BLaER1 (cell line): ENCODE measurements at regions not wholly inside any gene's neighbourhood (a gene's known extent, or its start where the extent isn't known, plus 50 kb on each side); places are given as distances from the start of the nearest gene placed in this dataset.

Source experiments
- H3K27ac ChIP-seq: shearing (Covaris generic); formaldehyde crosslinking; 2 replicates; pipeline ENCODE4 v1.8.1; 2022
- H3K27me3 ChIP-seq: shearing (Covaris generic); formaldehyde crosslinking; 2 replicates; pipeline ENCODE4 v1.8.1; 2022
- H3K36me3 ChIP-seq: shearing (Covaris generic); formaldehyde crosslinking; 2 replicates; pipeline ENCODE4 v1.8.1; 2022
- H3K4me1 ChIP-seq: shearing (Covaris generic); formaldehyde crosslinking; 2 replicates; pipeline ENCODE4 v1.8.1; 2022
- H3K4me2 ChIP-seq: shearing (Covaris generic); formaldehyde crosslinking; 2 replicates; pipeline ENCODE4 v1.8.1; 2022
- H3K4me3 ChIP-seq: shearing (Covaris generic); formaldehyde crosslinking; 2 replicates; pipeline ENCODE4 v1.8.1; 2022
- H3K9ac ChIP-seq: shearing (Covaris generic); formaldehyde crosslinking; 2 replicates; pipeline ENCODE4 v1.8.1; 2022
- H3K9me3 ChIP-seq: shearing (Covaris generic); formaldehyde crosslinking; 2 replicates; pipeline ENCODE4 v1.8.1; 2022
- H4K20me1 ChIP-seq: shearing (Covaris generic); formaldehyde crosslinking; 2 replicates; pipeline ENCODE4 v1.8.1; 2022
- Cebpa-rat ChIP-seq: shearing (Covaris generic); IDR thresholded peaks from 2 replicates; pipeline ENCODE4 v1.8.1; 2022

GRCh38 chr12:64955746-64956145 lies 131.3 kb downstream of the TBC1D30 start:
- no peaks in the 10 kb centered on the region for H3K9me3 ChIP-seq
- no peaks in the 10 kb centered on the region for H4K20me1 ChIP-seq
- H3K4me2 ChIP-seq: no peak overlapping the region
- H3K36me3 ChIP-seq: no peaks in the 10 kb centered on the region
- no peak for TF ChIP-seq Cebpa-rat
- no peaks in the 10 kb centered on the region for H3K27me3 ChIP-seq
- H3K4me3 ChIP-seq: no peak overlapping the region
- peaks cover 20% of the 10 kb centered on the region for H3K4me1 ChIP-seq
- no peak overlapping the region for H3K27ac ChIP-seq
- no peak overlapping the region for H3K9ac ChIP-seq

- Histone ChIP-seq H3K36me3 (no peaks in the 10 kb centered on the region), H3K9ac (no peak overlapping the region), H3K27ac (no peak overlapping the region), H4K20me1 (no peaks in the 10 kb centered on the region), H3K4me2 (no peak overlapping the region), H3K4me3 (no peak overlapping the region), H3K27me3 (no peaks in the 10 kb centered on the region), H3K9me3 (peaks cover 19% of the 10 kb centered on the region), H3K4me1 (peaks cover 8% of the 10 kb centered on the region; the same call in 1 of the 2 replicates)
- no peak; the same call in 1 of the 2 replicates for TF ChIP-seq Cebpa-rat
Measured at GRCh38 chr12:64965920-64966319, 141.5 kb downstream of the TBC1D30 start.

GRCh38 chr12:64968989-64969819 lies 144.8 kb downstream of the TBC1D30 start:
- no peak overlapping the region for H3K27ac ChIP-seq

GRCh38 chr12:64976131-64976530 lies 145.0 kb downstream of the WIF1 start:
- Histone ChIP-seq H3K36me3 (no peaks in the 10 kb centered on the region), H3K27me3 (no peaks in the 10 kb centered on the region), H3K4me1 (peaks cover 7% of the 10 kb centered on the region), H4K20me1 (no peaks in the 10 kb centered on the region), H3K9me3 (0 out of 2 replicates have a peak, but pooled peaks cover 6% of the 10 kb centered on the region), H3K27ac (no peak overlapping the region), H3K9ac (no peak overlapping the region), H3K4me2 (peak overlapping the region; percentile 36), H3K4me3 (no peak overlapping the region)
- no peak for TF ChIP-seq Cebpa-rat

More at GRCh38 chr12:64968989-64969819, 144.8 kb downstream of the TBC1D30 start:
- no peak overlapping the region for H3K9ac ChIP-seq
- H3K4me3 ChIP-seq: no peak overlapping the region
- peaks cover 8% of the 10 kb centered on the region; the same call in 1 of the 2 replicates for H3K4me1 ChIP-seq
- H3K4me2 ChIP-seq: no peak overlapping the region
- H4K20me1 ChIP-seq: no peaks in the 10 kb centered on the region
- H3K27me3 ChIP-seq: no peaks in the 10 kb centered on the region
- peaks cover 19% of the 10 kb centered on the region; the same call in 1 of the 2 replicates for H3K9me3 ChIP-seq
- H3K36me3 ChIP-seq: no peaks in the 10 kb centered on the region
- TF ChIP-seq Cebpa-rat: no peak

GRCh38 chr12:64983771-64984278 lies 137.3 kb downstream of the WIF1 start:
- Histone ChIP-seq H3K27me3 (no peaks in the 10 kb centered on the region), H3K9ac (no peak overlapping the region), H3K36me3 (no peaks in the 10 kb centered on the region), H3K9me3 (peaks cover 16% of the 10 kb centered on the region), H3K4me3 (no peak overlapping the region), H3K4me2 (no peak overlapping the region), H4K20me1 (no peaks in the 10 kb centered on the region), H3K4me1 (no peaks in the 10 kb centered on the region), H3K27ac (no peak overlapping the region)
- TF ChIP-seq Cebpa-rat: no peak

- Histone ChIP-seq H3K9me3 (no peaks in the 10 kb centered on the region), H4K20me1 (no peaks in the 10 kb centered on the region), H3K4me2 (no peak overlapping the region), H3K27ac (no peak overlapping the region), H3K27me3 (no peaks in the 10 kb centered on the region), H3K9ac (no peak overlapping the region), H3K4me1 (no peaks in the 10 kb centered on the region), H3K36me3 (no peaks in the 10 kb centered on the region), H3K4me3 (no peak overlapping the region)
- TF ChIP-seq Cebpa-rat: no peak
Measured at GRCh38 chr12:64991121-64991611, 129.9 kb downstream of the WIF1 start.

GRCh38 chr12:64992116-64992515 lies 129.0 kb downstream of the WIF1 start:
- Histone ChIP-seq H3K9me3 (no peaks in the 10 kb centered on the region), H3K4me3 (no peak overlapping the region), H3K27me3 (no peaks in the 10 kb centered on the region), H3K27ac (no peak overlapping the region), H3K4me2 (no peak overlapping the region), H4K20me1 (no peaks in the 10 kb centered on the region), H3K36me3 (no peaks in the 10 kb centered on the region), H3K4me1 (no peaks in the 10 kb centered on the region), H3K9ac (no peak overlapping the region)
- no peak for TF ChIP-seq Cebpa-rat

- Histone ChIP-seq H3K36me3 (no peaks in the 10 kb centered on the region), H3K27me3 (no peaks in the 10 kb centered on the region), H3K4me2 (no peak overlapping the region), H3K4me1 (no peaks in the 10 kb centered on the region), H3K4me3 (no peak overlapping the region), H3K27ac (no peak overlapping the region), H4K20me1 (no peaks in the 10 kb centered on the region), H3K9me3 (no peaks in the 10 kb centered on the region), H3K9ac (no peak overlapping the region)
- TF ChIP-seq Cebpa-rat: no peak
Measured at GRCh38 chr12:64992641-64993040, 128.5 kb downstream of the WIF1 start.

GRCh38 chr12:64993461-64993860 lies 127.6 kb downstream of the WIF1 start:
- Histone ChIP-seq H3K36me3 (no peaks in the 10 kb centered on the region), H3K4me1 (no peaks in the 10 kb centered on the region), H4K20me1 (no peaks in the 10 kb centered on the region), H3K4me2 (no peak overlapping the region), H3K9me3 (no peaks in the 10 kb centered on the region), H3K4me3 (no peak overlapping the region), H3K27me3 (no peaks in the 10 kb centered on the region), H3K27ac (no peak overlapping the region), H3K9ac (no peak overlapping the region)
- TF ChIP-seq Cebpa-rat: no peak

- H4K20me1 ChIP-seq: no peaks in the 10 kb centered on the region
- no peak overlapping the region for H3K9ac ChIP-seq
- no peaks in the 10 kb centered on the region for H3K27me3 ChIP-seq
- H3K4me3 ChIP-seq: no peak overlapping the region
- no peaks in the 10 kb centered on the region for H3K9me3 ChIP-seq
- H3K27ac ChIP-seq: no peak overlapping the region
- no peaks in the 10 kb centered on the region for H3K4me1 ChIP-seq
- no peaks in the 10 kb centered on the region for H3K36me3 ChIP-seq
- no peak for TF ChIP-seq Cebpa-rat
- H3K4me2 ChIP-seq: no peak overlapping the region
Measured at GRCh38 chr12:64995816-64996215, 125.3 kb downstream of the WIF1 start.
